Stomach smooth muscle (tissue), 2 donors: ENCODE measurements at regions not wholly inside any gene's neighbourhood (a gene's known extent, or its start where the extent isn't known, plus 50 kb on each side); places are given as distances from the start of the nearest gene placed in this dataset.

Experiments used
- H3K27ac ChIP-seq: one replicate; pipeline ENCODE4 v1.7.0; 2013; ENCODE audit warnings: mild to moderate bottlenecking, low read length, inconsistent platforms
- H3K27me3 ChIP-seq, 2 donors: one replicate each; pipeline ENCODE4 v1.7.0; 2013; ENCODE audit warnings: low read length in 2 of 2; ENCODE audit not compliant: insufficient read depth in 2 of 2, control insufficient read depth in 1 of 2
- H3K36me3 ChIP-seq, 2 donors: one replicate each; pipeline ENCODE4 v1.7.0; 2013; ENCODE audit warnings: low read length in 2 of 2; ENCODE audit not compliant: control insufficient read depth in 2 of 2, insufficient read depth in 2 of 2
- H3K4me1 ChIP-seq: one replicate; pipeline ENCODE4 v1.7.0; 2013; ENCODE audit warnings: low read length; ENCODE audit not compliant: control insufficient read depth, insufficient read depth
- H3K4me3 ChIP-seq, 2 donors: one replicate each; pipeline ENCODE4 v1.7.0; 2013; ENCODE audit warnings: low read length in 2 of 2
- H3K9ac ChIP-seq, 2 donors: one replicate each; pipeline ENCODE4 v1.7.0; 2013; ENCODE audit warnings: low read length in 2 of 2, mild to moderate bottlenecking in 1 of 2
- H3K9me3 ChIP-seq, 2 donors: one replicate each; pipeline ENCODE4 v1.7.0; 2013; ENCODE audit warnings: low read length in 2 of 2; ENCODE audit not compliant: control insufficient read depth in 2 of 2
- donor health status: healthy.
- donor health status: Pancreatic carcinoma.

- H3K27ac ChIP-seq: no peak overlapping the region
- H3K9me3 ChIP-seq: no peaks in the 10 kb centered on the region
- H3K4me1 ChIP-seq: no peaks in the 10 kb centered on the region
- H3K27me3 ChIP-seq: no peaks in the 10 kb centered on the region
- no peaks in the 10 kb centered on the region for H3K36me3 ChIP-seq
- H3K9ac ChIP-seq: no peak overlapping the region
- H3K4me3 ChIP-seq: no peak overlapping the region
Measured at GRCh38 chr12:85509081-85509856, 229.2 kb downstream of the ALX1 start.

- Histone ChIP-seq H3K4me3 (no peak overlapping the region), H3K9ac (no peak overlapping the region), H3K27me3 (no peaks in the 10 kb centered on the region), H3K27ac (no peak overlapping the region), H3K4me1 (no peaks in the 10 kb centered on the region), H3K36me3 (no peaks in the 10 kb centered on the region), H3K9me3 (no peaks in the 10 kb centered on the region)
Measured at GRCh38 chr12:85509857-85510256, 229.8 kb downstream of the ALX1 start.

GRCh38 chr12:85516039-85516438, 236.0 kb downstream of the ALX1 start:
- no peak overlapping the region for H3K9ac ChIP-seq
- H3K36me3 ChIP-seq: no peaks in the 10 kb centered on the region
- H3K27me3 ChIP-seq: no peaks in the 10 kb centered on the region
- no peaks in the 10 kb centered on the region for H3K9me3 ChIP-seq
- no peaks in the 10 kb centered on the region for H3K4me1 ChIP-seq
- no peak overlapping the region for H3K27ac ChIP-seq
- H3K4me3 ChIP-seq: no peak overlapping the region

GRCh38 chr12:85516667-85517325, 236.8 kb downstream of the ALX1 start:
- Histone ChIP-seq H3K9ac (no peak overlapping the region), H3K9me3 (no peaks in the 10 kb centered on the region), H3K4me1 (no peaks in the 10 kb centered on the region), H3K27me3 (no peaks in the 10 kb centered on the region), H3K4me3 (no peak overlapping the region), H3K27ac (no peak overlapping the region), H3K36me3 (no peaks in the 10 kb centered on the region)

- Histone ChIP-seq H3K27me3 (no peaks in the 10 kb centered on the region), H3K27ac (no peak overlapping the region), H3K4me3 (no peak overlapping the region), H3K9me3 (no peaks in the 10 kb centered on the region), H3K9ac (no peak overlapping the region), H3K4me1 (no peaks in the 10 kb centered on the region), H3K36me3 (no peaks in the 10 kb centered on the region)
Measured at GRCh38 chr12:85519163-85519562, 239.1 kb downstream of the ALX1 start.

- Histone ChIP-seq H3K27ac (no peak overlapping the region), H3K9me3 (no peaks in the 10 kb centered on the region)
Measured at GRCh38 chr12:85523197-85523596, 243.2 kb downstream of the ALX1 start.

GRCh38 chr12:85527192-85527591, 247.2 kb downstream of the ALX1 start:
- H3K4me3 ChIP-seq: no peak overlapping the region
- no peaks in the 10 kb centered on the region for H3K9me3 ChIP-seq
- no peak overlapping the region for H3K27ac ChIP-seq
- H3K9ac ChIP-seq: no peak overlapping the region
- H3K4me1 ChIP-seq: no peaks in the 10 kb centered on the region
- no peaks in the 10 kb centered on the region for H3K27me3 ChIP-seq
- no peaks in the 10 kb centered on the region for H3K36me3 ChIP-seq

More at GRCh38 chr12:85523197-85523596, 243.2 kb downstream of the ALX1 start:
- H3K4me1 ChIP-seq: no peaks in the 10 kb centered on the region
- H3K4me3 ChIP-seq: no peak overlapping the region
- H3K36me3 ChIP-seq: no peaks in the 10 kb centered on the region
- H3K9ac ChIP-seq: no peak overlapping the region
- H3K27me3 ChIP-seq: no peaks in the 10 kb centered on the region

GRCh38 chr12:85529896-85530295, 249.9 kb downstream of the ALX1 start:
- Histone ChIP-seq H3K9ac (no peak overlapping the region), H3K9me3 (no peaks in the 10 kb centered on the region), H3K4me1 (no peaks in the 10 kb centered on the region), H3K27ac (no peak overlapping the region), H3K4me3 (no peak overlapping the region), H3K36me3 (no peaks in the 10 kb centered on the region), H3K27me3 (no peaks in the 10 kb centered on the region)

GRCh38 chr12:85530456-85530855, 250.4 kb downstream of the ALX1 start:
- H3K27ac ChIP-seq: no peak overlapping the region
- H3K4me3 ChIP-seq: no peak overlapping the region
- H3K36me3 ChIP-seq: no peaks in the 10 kb centered on the region
- no peaks in the 10 kb centered on the region for H3K9me3 ChIP-seq
- no peaks in the 10 kb centered on the region for H3K27me3 ChIP-seq
- H3K4me1 ChIP-seq: no peaks in the 10 kb centered on the region
- H3K9ac ChIP-seq: no peak overlapping the region

GRCh38 chr12:85531341-85531740, 251.3 kb downstream of the ALX1 start:
- Histone ChIP-seq H3K9ac (no peak overlapping the region), H3K27ac (no peak overlapping the region), H3K4me1 (no peaks in the 10 kb centered on the region), H3K9me3 (no peaks in the 10 kb centered on the region), H3K36me3 (no peaks in the 10 kb centered on the region), H3K27me3 (no peaks in the 10 kb centered on the region), H3K4me3 (no peak overlapping the region)

- Histone ChIP-seq H3K4me3 (no peak overlapping the region), H3K27ac (no peak overlapping the region), H3K9me3 (no peaks in the 10 kb centered on the region), H3K27me3 (no peaks in the 10 kb centered on the region), H3K9ac (no peak overlapping the region), H3K36me3 (no peaks in the 10 kb centered on the region), H3K4me1 (no peaks in the 10 kb centered on the region)
Measured at GRCh38 chr12:85549640-85550039, 269.6 kb downstream of the ALX1 start.
